ENCODE measurements at regions not wholly inside any gene's neighbourhood (a gene's known extent, or its start where the extent isn't known, plus 50 kb on each side); places are given as distances from the start of the nearest gene placed in this dataset.

DNA sequence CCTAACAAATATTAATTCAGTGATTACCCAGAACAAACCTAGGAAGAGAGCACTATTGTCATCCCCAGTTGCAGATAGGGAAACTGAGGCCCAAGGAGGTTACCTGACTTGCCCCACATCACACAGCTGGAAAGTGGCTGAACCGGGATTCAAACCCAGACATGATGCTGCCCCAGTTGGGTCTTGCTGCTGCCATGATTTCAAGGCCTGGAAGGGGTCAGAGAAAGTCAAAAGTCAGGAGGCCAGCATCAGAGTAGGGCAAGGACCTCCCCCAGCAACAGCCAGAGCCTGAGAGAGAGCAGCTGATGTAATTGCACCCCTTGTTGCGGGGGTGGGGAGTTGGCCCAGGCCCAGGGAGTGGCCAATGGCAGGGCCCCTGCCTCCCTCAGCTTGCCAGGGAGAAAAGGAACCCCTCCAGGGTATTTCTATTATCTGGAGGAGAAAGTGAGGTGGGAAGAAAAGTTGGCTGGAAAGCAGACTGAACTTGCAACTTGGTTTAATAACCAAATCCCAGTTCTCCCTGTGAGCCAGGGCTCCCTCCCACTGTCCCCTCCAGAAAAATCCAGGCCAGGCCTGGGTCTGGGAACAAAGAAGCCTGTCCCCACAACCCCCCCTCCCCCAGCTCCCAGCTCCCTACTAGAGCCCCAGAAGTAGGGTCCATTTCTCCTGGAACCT lies 83.6 kb downstream of the MRPL14 start:
- peak overlapping the region in 2 of 3 experiments; percentile 6 to 31; a peak in 2 of 6 replicates for H3K4me3 ChIP-seq (replicated peaks in 1 of 3; ENCODE audit: insufficient read depth in 1 of 3, low read depth in 2 of 3, low read length in 3 of 3)
- in situ Hi-C loops (cut with HindIII; ENCODE audit: extremely low pct_ligation_motif_present, low pct_unique_long_range_greater_than_20kb) = no loop called here
- peaks cover 1 to 16% of the 10 kb centered on the region in 2 experiments for H3K27me3 ChIP-seq (ENCODE audit: control insufficient read depth in 1 of 2, insufficient read depth in 2 of 2, low read length in 2 of 2)
- peak overlapping the region; percentile 59 for H3K4me2 ChIP-seq (ENCODE audit: low read depth, low read length)
- no TSS peak for BruUV-seq (replicated peaks)
- DNase-seq (ENCODE audit: low spot score) (no peak), FAIRE-seq (no peak), ATAC-seq (peak; percentile 31; the same call in 2 of the 3 replicates)
- H2AFZ ChIP-seq (ENCODE audit: low read length) = no peak overlapping the region
- peaks cover 39% of the 10 kb centered on the region for H3K4me1 ChIP-seq (ENCODE audit: insufficient read depth, low read length)
- WGBS (ENCODE audit: low lambda C conversion rate) = 4% methylated on average over 2 of the region's 2 CpGs
- no peaks in the 10 kb centered on the region for H3K79me2 ChIP-seq (ENCODE audit: insufficient read depth, low read length)
- no peaks in the 10 kb centered on the region for H3K36me3 ChIP-seq (replicated peaks in 1 of 2; ENCODE audit: control insufficient read depth in 1 of 2, insufficient read depth in 2 of 2, low read length in 2 of 2)
- intact Hi-C loops (cut with micrococcal nuclease; ENCODE audit: unreplicated experiment) = loop anchor here (5.0 kb wide), 1 partner anchor 51 kb away; no protein-coding TSS in a partner anchor
- CTCF ChIA-PET (ENCODE audit: low intra/inter-chr PET ratio, low total read pairs) = no interaction called here
- POLR2A ChIA-PET = interaction anchor here (1.1 to 1.7 kb wide), 2 partner anchors 9 to 14 kb away, joined by 3 read pairs; no protein-coding TSS in a partner anchor
- no peak overlapping the region; the same call in 1 of the 2 replicates for H3K9ac ChIP-seq (ENCODE audit: insufficient read depth, low read depth, low read length)
- no peak overlapping the region for H3K27ac ChIP-seq (ENCODE audit: extremely low read length, insufficient read depth, low read length)
- H4K20me1 ChIP-seq (ENCODE audit: insufficient read depth, low read length) = no peaks in the 10 kb centered on the region
- H3K9me3 ChIP-seq (ENCODE audit: low read length) = no peaks in the 10 kb centered on the region
- TF ChIP-seq DMAP1 (CRISPR knock-in tag; IDR thresholded peaks at IDR 0.05) = no peak
- TF ChIP-seq, protein P1, sequence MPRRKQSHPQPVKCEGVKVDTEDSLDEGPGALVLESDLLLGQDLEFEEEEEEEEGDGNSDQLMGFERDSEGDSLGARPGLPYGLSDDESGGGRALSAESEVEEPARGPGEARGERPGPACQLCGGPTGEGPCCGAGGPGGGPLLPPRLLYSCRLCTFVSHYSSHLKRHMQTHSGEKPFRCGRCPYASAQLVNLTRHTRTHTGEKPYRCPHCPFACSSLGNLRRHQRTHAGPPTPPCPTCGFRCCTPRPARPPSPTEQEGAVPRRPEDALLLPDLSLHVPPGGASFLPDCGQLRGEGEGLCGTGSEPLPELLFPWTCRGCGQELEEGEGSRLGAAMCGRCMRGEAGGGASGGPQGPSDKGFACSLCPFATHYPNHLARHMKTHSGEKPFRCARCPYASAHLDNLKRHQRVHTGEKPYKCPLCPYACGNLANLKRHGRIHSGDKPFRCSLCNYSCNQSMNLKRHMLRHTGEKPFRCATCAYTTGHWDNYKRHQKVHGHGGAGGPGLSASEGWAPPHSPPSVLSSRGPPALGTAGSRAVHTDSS (CRISPR knock-in tag; conservative IDR thresholded peaks at IDR 0.05) = no peak
- TF ChIP-seq, protein P2, sequence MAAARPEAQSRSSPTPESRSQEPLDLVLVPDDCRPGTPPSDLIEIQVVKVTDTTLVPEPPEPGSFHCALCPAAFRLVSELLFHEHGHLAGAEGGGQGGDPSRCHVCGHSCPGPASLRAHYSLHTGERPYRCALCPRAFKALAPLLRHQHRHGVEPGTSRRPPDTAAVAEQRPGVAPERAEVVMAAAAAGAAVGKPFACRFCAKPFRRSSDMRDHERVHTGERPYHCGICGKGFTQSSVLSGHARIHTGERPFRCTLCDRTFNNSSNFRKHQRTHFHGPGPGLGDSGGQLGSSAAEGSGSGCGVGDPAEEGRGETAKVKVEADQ (CRISPR knock-in tag; IDR thresholded peaks at IDR 0.05; ENCODE audit: borderline replicate concordance) = no peak
- TF ChIP-seq KLF6 (CRISPR knock-in tag; IDR thresholded peaks at IDR 0.05) = peak; percentile 30; the same call in 1 of the 2 replicates
- TF ChIP-seq RCOR2 (CRISPR knock-in tag; IDR thresholded peaks at IDR 0.05) = no peak
- no peak for TF ChIP-seq ARID2 (CRISPR knock-in tag; IDR thresholded peaks at IDR 0.05; ENCODE audit: borderline replicate concordance)
- no peak for TF ChIP-seq MXI1 (IDR thresholded peaks at IDR 0.05; ENCODE audit: borderline replicate concordance, low read depth, low read length)
- peak; percentile 17; the same call in 1 of the 2 replicates for TF ChIP-seq ZNF335 (CRISPR knock-in tag; IDR thresholded peaks at IDR 0.05)
- TF ChIP-seq CERS6 (CRISPR knock-in tag; IDR thresholded peaks at IDR 0.05) = no peak
- no peak for TF ChIP-seq SNRNP70 (IDR thresholded peaks at IDR 0.05; ENCODE audit: low read depth, low read length)
- TF ChIP-seq, protein P3, sequence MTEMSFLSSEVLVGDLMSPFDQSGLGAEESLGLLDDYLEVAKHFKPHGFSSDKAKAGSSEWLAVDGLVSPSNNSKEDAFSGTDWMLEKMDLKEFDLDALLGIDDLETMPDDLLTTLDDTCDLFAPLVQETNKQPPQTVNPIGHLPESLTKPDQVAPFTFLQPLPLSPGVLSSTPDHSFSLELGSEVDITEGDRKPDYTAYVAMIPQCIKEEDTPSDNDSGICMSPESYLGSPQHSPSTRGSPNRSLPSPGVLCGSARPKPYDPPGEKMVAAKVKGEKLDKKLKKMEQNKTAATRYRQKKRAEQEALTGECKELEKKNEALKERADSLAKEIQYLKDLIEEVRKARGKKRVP (CRISPR knock-in tag; IDR thresholded peaks at IDR 0.05) = peak in 1 of 2 experiments; percentile 97; a peak in 2 of 4 replicates
- TF ChIP-seq NR2F1 (CRISPR knock-in tag; IDR thresholded peaks at IDR 0.05) = peak in 1 of 2 experiments; percentile 49; a peak in 1 of 4 replicates
- TF ChIP-seq SMYD3 (CRISPR knock-in tag; IDR thresholded peaks at IDR 0.05) = no peak
- no peak for TF ChIP-seq WIZ (CRISPR knock-in tag; IDR thresholded peaks at IDR 0.05)
- no peak for TF ChIP-seq MNT (IDR thresholded peaks at IDR 0.05)
- TF ChIP-seq ATRX (CRISPR knock-in tag; IDR thresholded peaks at IDR 0.05; ENCODE audit: borderline replicate concordance) = no peak
- no peak for TF ChIP-seq TBL1XR1 (IDR thresholded peaks at IDR 0.05; ENCODE audit: borderline replicate concordance, low read length, partially characterized antibody)
- peak; percentile 51 for TF ChIP-seq RARA (CRISPR knock-in tag; IDR thresholded peaks at IDR 0.05)
